Neural cell (in vitro differentiated cells): ENCODE measurements at regions not wholly inside any gene's neighbourhood (a gene's known extent, or its start where the extent isn't known, plus 50 kb on each side); places are given as distances from the start of the nearest gene placed in this dataset.

Experiments used
- H2AFZ ChIP-seq: fragments of 200-600, 300-800 bp; sonication (generic), shearing (Covaris generic); 2 replicates; pipeline ENCODE4 v1.6.0; 2014; ENCODE audit warnings: low read depth, mild to moderate bottlenecking, antibody characterized with exemption, low read length, moderate library complexity
- H3F3A ChIP-seq: fragments of 200-600 bp; shearing (Covaris generic); 2 replicates; pipeline ENCODE4 v1.6.1; 2016; ENCODE audit warnings: mild to moderate bottlenecking, moderate library complexity, mixed read lengths, antibody characterized with exemption, low read length; ENCODE audit not compliant: insufficient read depth, poor library complexity, severe bottlenecking
- H3K27ac ChIP-seq: fragments of 200-600, 300-800 bp; sonication (generic), shearing (Covaris generic); 2 replicates; pipeline ENCODE4 v1.5.1; 2014; ENCODE audit warnings: mild to moderate bottlenecking, low read length, moderate library complexity
- H3K27me3 ChIP-seq: fragments of 300-800, 200-600 bp; sonication (generic), shearing (Covaris generic); 2 replicates; pipeline ENCODE4 v1.6.0; 2014; ENCODE audit warnings: mild to moderate bottlenecking, low read depth, low read length, moderate library complexity; ENCODE audit not compliant: insufficient read depth
- H3K36me3 ChIP-seq: fragments of 300-800, 200-600 bp; sonication (generic), shearing (Covaris generic); 2 replicates; pipeline ENCODE4 v1.5.1; 2014; ENCODE audit warnings: mild to moderate bottlenecking, antibody characterized with exemption, low read length, moderate library complexity; ENCODE audit not compliant: insufficient read depth
- H3K4me2 ChIP-seq: fragments of 300-800, 200-600 bp; sonication (generic), shearing (Covaris generic); 2 replicates; pipeline ENCODE4 v1.6.0; 2014; ENCODE audit warnings: mild to moderate bottlenecking, low read length
- H3K4me3 ChIP-seq: fragments of 300-800, 200-600 bp; sonication (generic), shearing (Covaris generic); 2 replicates; pipeline ENCODE4 v1.5.1; 2014; ENCODE audit warnings: mild to moderate bottlenecking, low read length, moderate library complexity
- H3K79me2 ChIP-seq: fragments of 200-600 bp; shearing (Covaris generic); replicated peaks from 2 replicates; pipeline ENCODE4 v1.6.0; 2014; ENCODE audit warnings: mild to moderate bottlenecking, low read length, moderate library complexity; ENCODE audit not compliant: insufficient read depth
- H3K9ac ChIP-seq: fragments of 300-800, 200-600 bp; sonication (generic), shearing (Covaris generic); 2 replicates; pipeline ENCODE4 v1.6.1; 2016; ENCODE audit warnings: mild to moderate bottlenecking, low read length, mixed read lengths
- H3K9me2 ChIP-seq: fragments of 200-600 bp; shearing (Covaris generic); 2 replicates; pipeline ENCODE4 v1.6.1; 2016; ENCODE audit warnings: mild to moderate bottlenecking, low read length, mixed read lengths; ENCODE audit not compliant: insufficient read depth
- H3K9me3 ChIP-seq: fragments of 200-600, 300-800 bp; sonication (generic), shearing (Covaris generic); 2 replicates; pipeline ENCODE4 v1.6.1; 2016; ENCODE audit warnings: mild to moderate bottlenecking, mixed run types, low read length, moderate library complexity, mixed read lengths
- H4K20me1 ChIP-seq: fragments of 200-600 bp; shearing (Covaris generic); 2 replicates; pipeline ENCODE4 v1.6.1; 2016; ENCODE audit warnings: mild to moderate bottlenecking, mixed run types; ENCODE audit not compliant: insufficient read depth
- CTCF ChIP-seq: fragments of 450-650 bp; IDR thresholded peaks from 2 replicates; pipeline ENCODE4 v1.5.1; 2014; ENCODE audit warnings: antibody characterized with exemption, mild to moderate bottlenecking, moderate library complexity; ENCODE audit not compliant: poor library complexity, severe bottlenecking
- EP300 ChIP-seq: fragments of 450-650 bp; conservative IDR thresholded peaks from 2 replicates; pipeline ENCODE4 v1.6.1; 2014; ENCODE audit warnings: antibody characterized with exemption, mild to moderate bottlenecking, moderate library complexity; ENCODE audit not compliant: poor library complexity, severe bottlenecking
- EZH2 ChIP-seq: fragments of 200-600, 300-800 bp; shearing (Covaris generic), sonication (generic); IDR thresholded peaks from 2 replicates; pipeline ENCODE4 v1.6.1; 2014; ENCODE audit warnings: antibody characterized with exemption, low read length, borderline replicate concordance, mild to moderate bottlenecking; ENCODE audit not compliant: insufficient read depth, poor library complexity, severe bottlenecking
- MXI1 ChIP-seq: fragments of 450-650 bp; conservative IDR thresholded peaks from 2 replicates; pipeline ENCODE4 v1.6.1; 2014; ENCODE audit warnings: antibody characterized with exemption, mild to moderate bottlenecking; ENCODE audit not compliant: poor library complexity, severe bottlenecking
- POLR2AphosphoS5 ChIP-seq: IDR thresholded peaks from 2 replicates; pipeline ENCODE4 v1.6.1; 2012
- RAD21 ChIP-seq: fragments of 450-650 bp; conservative IDR thresholded peaks from 2 replicates; pipeline ENCODE4 v1.6.1; 2014; ENCODE audit warnings: antibody characterized with exemption, mild to moderate bottlenecking, moderate library complexity
- REST ChIP-seq: IDR thresholded peaks from 2 replicates; pipeline ENCODE4 v1.6.1; 2012; ENCODE audit warnings: borderline replicate concordance
- SMC3 ChIP-seq: fragments of 450-650 bp; conservative IDR thresholded peaks from 2 replicates; pipeline ENCODE4 v1.6.1; 2014; ENCODE audit warnings: antibody characterized with exemption, mild to moderate bottlenecking, moderate library complexity; ENCODE audit not compliant: poor library complexity
- TAF1 ChIP-seq: IDR thresholded peaks from 2 replicates; pipeline ENCODE4 v1.6.1; 2012; ENCODE audit warnings: low read depth

DNA sequence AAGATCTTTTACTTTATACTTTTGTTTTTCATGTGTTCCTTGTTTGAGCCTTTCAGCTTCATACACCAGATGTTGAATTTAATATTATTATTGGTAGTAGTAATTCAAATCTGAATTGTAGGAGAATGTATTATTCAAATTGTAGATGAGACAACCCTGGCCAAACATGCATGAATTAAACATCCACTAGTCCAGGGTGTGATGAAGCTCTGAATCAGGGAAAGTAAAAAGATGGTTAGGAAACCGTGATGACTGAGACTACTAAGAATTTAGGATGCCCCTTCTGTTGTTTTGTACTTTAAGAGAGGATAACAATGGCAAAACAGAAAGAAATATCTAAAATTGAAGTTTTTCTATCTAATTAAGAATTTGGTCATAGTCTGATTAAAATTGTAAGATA, 227.8 kb upstream of the CDH2 start:
- Histone ChIP-seq H3K9ac (no peak overlapping the region), H4K20me1 (no peaks in the 10 kb centered on the region), H3K79me2 (no peaks in the 10 kb centered on the region), H3K4me3 (no peak overlapping the region), H3K27me3 (no peaks in the 10 kb centered on the region), H3K9me3 (no peaks in the 10 kb centered on the region), H2AFZ (no peak overlapping the region), H3F3A (no peaks in the 10 kb centered on the region), H3K36me3 (no peaks in the 10 kb centered on the region), H3K4me2 (no peak overlapping the region), H3K9me2 (no peaks in the 10 kb centered on the region), H3K27ac (no peak overlapping the region)
- TF ChIP-seq POLR2AphosphoS5, result no peak
- no peak for TF ChIP-seq TAF1
- no peak for TF ChIP-seq SMC3
- TF ChIP-seq EP300, result no peak
- no peak for TF ChIP-seq RAD21
- TF ChIP-seq MXI1, result no peak
- TF ChIP-seq CTCF, result no peak
- no peak for TF ChIP-seq REST
- no peak for TF ChIP-seq EZH2

DNA sequence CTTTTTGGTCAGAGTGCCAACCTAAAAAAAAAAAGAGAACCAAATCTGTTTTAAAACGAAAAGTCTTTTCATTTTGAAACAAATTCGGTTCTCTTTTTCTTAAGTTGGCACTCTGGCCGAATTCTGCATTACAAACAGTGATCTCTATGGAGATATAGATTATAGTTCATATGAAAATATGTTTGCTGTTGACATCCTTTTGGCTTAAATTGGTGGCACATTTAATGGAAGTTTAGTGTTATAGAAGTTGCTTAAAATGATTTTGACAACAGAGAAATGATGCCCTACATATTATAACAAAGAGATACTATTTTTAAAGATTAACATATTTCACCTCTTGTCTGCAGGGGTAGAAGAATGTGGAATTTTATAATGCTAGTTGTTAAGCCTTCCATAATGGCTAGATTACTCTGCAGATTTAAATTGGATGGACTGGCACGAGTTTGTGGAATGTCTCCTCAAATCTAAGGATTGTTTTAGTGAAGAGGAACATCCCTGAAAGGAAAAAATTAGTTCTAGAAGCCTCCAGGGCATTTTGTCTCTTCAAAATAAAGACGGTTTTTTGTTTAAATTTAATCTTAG, 222.9 kb upstream of the CDH2 start:
- no peak overlapping the region for H3K4me2 ChIP-seq
- no peaks in the 10 kb centered on the region for H3K36me3 ChIP-seq
- H3K9me2 ChIP-seq, result no peaks in the 10 kb centered on the region
- no peaks in the 10 kb centered on the region for H4K20me1 ChIP-seq
- no peak overlapping the region for H3K4me3 ChIP-seq
- H3K27ac ChIP-seq, result no peak overlapping the region
- H3K79me2 ChIP-seq, result no peaks in the 10 kb centered on the region
- no peak overlapping the region for H2AFZ ChIP-seq
- TF ChIP-seq POLR2AphosphoS5, result no peak
- TF ChIP-seq CTCF, result no peak
- no peak for TF ChIP-seq EZH2
- TF ChIP-seq SMC3, result no peak
- TF ChIP-seq TAF1, result no peak
- TF ChIP-seq MXI1, result no peak
- no peak for TF ChIP-seq RAD21
- no peak for TF ChIP-seq EP300
- TF ChIP-seq REST, result no peak
- no peaks in the 10 kb centered on the region for H3K9me3 ChIP-seq
- H3F3A ChIP-seq, result no peaks in the 10 kb centered on the region
- no peaks in the 10 kb centered on the region for H3K27me3 ChIP-seq
- H3K9ac ChIP-seq, result no peak overlapping the region
